ENCODE measurements at regions not wholly inside any gene's neighbourhood (a gene's known extent, or its start where the extent isn't known, plus 50 kb on each side); places are given as distances from the start of the nearest gene placed in this dataset.

DNA sequence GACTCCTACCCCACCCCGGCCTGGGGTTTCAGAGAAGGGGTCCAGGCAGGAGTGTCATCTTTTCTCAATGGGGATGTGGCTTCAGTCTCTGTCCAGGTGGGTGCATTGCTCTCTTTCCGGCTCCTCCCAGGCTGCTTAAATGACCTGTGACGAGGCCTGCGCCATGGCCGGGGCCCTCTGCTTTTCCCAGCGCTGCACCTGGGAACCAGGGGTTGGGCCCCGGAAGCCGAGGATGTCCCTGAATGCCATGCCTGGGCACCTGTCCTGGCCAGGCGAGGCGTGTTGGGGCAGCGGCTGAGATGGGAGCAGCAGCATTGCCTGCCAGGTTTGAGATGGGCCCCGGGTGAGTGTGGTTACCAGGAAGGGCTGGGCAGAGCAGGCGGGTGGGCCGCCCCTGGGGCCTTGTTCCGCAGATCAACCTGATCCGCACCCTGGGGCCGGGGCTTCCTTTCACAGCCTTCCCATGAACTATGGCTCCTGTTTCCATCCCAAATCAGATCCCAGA lies 147.4 kb downstream of the SEC14L1 start:
- TF ChIP-seq, protein P1, sequence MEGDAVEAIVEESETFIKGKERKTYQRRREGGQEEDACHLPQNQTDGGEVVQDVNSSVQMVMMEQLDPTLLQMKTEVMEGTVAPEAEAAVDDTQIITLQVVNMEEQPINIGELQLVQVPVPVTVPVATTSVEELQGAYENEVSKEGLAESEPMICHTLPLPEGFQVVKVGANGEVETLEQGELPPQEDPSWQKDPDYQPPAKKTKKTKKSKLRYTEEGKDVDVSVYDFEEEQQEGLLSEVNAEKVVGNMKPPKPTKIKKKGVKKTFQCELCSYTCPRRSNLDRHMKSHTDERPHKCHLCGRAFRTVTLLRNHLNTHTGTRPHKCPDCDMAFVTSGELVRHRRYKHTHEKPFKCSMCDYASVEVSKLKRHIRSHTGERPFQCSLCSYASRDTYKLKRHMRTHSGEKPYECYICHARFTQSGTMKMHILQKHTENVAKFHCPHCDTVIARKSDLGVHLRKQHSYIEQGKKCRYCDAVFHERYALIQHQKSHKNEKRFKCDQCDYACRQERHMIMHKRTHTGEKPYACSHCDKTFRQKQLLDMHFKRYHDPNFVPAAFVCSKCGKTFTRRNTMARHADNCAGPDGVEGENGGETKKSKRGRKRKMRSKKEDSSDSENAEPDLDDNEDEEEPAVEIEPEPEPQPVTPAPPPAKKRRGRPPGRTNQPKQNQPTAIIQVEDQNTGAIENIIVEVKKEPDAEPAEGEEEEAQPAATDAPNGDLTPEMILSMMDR (IDR thresholded peaks at IDR 0.05), result no peak
- TF ChIP-seq POLR2AphosphoS5 (IDR thresholded peaks at IDR 0.05), result no peak

Data from stomach (tissue), 4 donors.